NB4 (cell line): ENCODE measurements at regions not wholly inside any gene's neighbourhood (a gene's known extent, or its start where the extent isn't known, plus 50 kb on each side); places are given as distances from the start of the nearest gene placed in this dataset.

Experiments used
- DNase-seq: peaks from one replicate; pipeline ENCODE4 v3.0.0; 2010; ENCODE audit warnings: low read depth
- H3K4me3 ChIP-seq: one replicate; pipeline ENCODE4 v1.5.1; 2011; ENCODE audit warnings: mild to moderate bottlenecking, low read depth, low read length, moderate library complexity
- CTCF ChIP-seq: IDR thresholded peaks from one replicate; pipeline ENCODE4 v1.5.1; 2012; ENCODE audit warnings: low read depth, low read length
- MAX ChIP-seq: IDR thresholded peaks from 2 replicates; pipeline ENCODE4 v1.6.1; 2011; ENCODE audit warnings: low read depth, low read length
- MYC ChIP-seq: IDR thresholded peaks from 2 replicates; pipeline ENCODE4 v1.6.1; 2011; ENCODE audit warnings: low read depth, low read length
- POLR2A ChIP-seq: IDR thresholded peaks from 2 replicates; pipeline ENCODE4 v1.6.1; 2011; ENCODE audit warnings: mild to moderate bottlenecking; ENCODE audit not compliant: insufficient read length; ENCODE audit errors: extremely low read depth

- TF ChIP-seq CTCF: no peak
- no peak for TF ChIP-seq MAX
- TF ChIP-seq MYC: no peak
- TF ChIP-seq POLR2A: no peak
- no peak overlapping the region for H3K4me3 ChIP-seq
- no peak for DNase-seq
These were observed 145.9 kb upstream of the ZFP42 start for GRCh38 chr4:187849556-187850225.

GRCh38 chr4:187865914-187866313, 129.7 kb upstream of the ZFP42 start:
- H3K4me3 ChIP-seq: no peak overlapping the region
- TF ChIP-seq CTCF (no peak), MAX (no peak), POLR2A (no peak), MYC (no peak)
- no peak for DNase-seq

- no peak for TF ChIP-seq POLR2A
- TF ChIP-seq MYC: no peak
- no peak for TF ChIP-seq CTCF
- TF ChIP-seq MAX: no peak
- no peak overlapping the region for H3K4me3 ChIP-seq
- DNase-seq: no peak
These were observed 112.5 kb upstream of the ZFP42 start for GRCh38 chr4:187883049-187883448.

- DNase-seq: no peak
- TF ChIP-seq MAX (no peak), CTCF (no peak), POLR2A (no peak), MYC (no peak)
- H3K4me3 ChIP-seq: no peak overlapping the region
These were observed 111.6 kb upstream of the ZFP42 start for GRCh38 chr4:187883836-187884475.

- TF ChIP-seq POLR2A: no peak
- TF ChIP-seq CTCF: no peak
- no peak for TF ChIP-seq MYC
- TF ChIP-seq MAX: no peak
- H3K4me3 ChIP-seq: no peak overlapping the region
- no peak for DNase-seq
These were observed 107.7 kb upstream of the ZFP42 start for GRCh38 chr4:187887906-187888305.

- DNase-seq: no peak
These were observed 105.9 kb upstream of the ZFP42 start for GRCh38 chr4:187889651-187890050.

More at GRCh38 chr4:187889651-187890050, 105.9 kb upstream of the ZFP42 start:
- no peak for TF ChIP-seq POLR2A
- no peak for TF ChIP-seq MYC
- TF ChIP-seq CTCF: no peak
- TF ChIP-seq MAX: no peak
- H3K4me3 ChIP-seq: no peak overlapping the region
